ENCODE measurements at regions not wholly inside any gene's neighbourhood (a gene's known extent, or its start where the extent isn't known, plus 50 kb on each side); places are given as distances from the start of the nearest gene placed in this dataset.

DNA sequence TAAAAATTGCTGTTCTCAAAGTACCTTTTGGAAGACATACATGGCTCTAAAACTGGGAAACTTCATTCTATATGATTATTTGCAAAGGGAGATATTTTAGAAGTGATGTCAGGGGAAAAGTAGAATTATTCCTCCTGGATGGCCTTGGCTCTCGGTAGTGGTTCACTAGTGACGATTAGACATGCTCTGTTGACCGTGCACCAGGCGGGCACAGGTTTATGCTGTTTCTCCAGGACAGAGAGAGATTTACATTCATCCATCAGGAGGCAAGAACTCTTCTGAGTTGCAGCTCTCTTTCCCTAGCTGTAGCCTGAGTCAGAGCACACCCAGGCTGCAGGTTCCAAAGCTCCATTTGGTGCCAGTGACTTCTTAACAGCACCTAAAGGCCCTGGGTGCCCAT lies 184.9 kb upstream of the WDR11 start:
- no peak overlapping the region for H3K4me3 ChIP-seq
- no peaks in the 10 kb centered on the region for H3K9me3 ChIP-seq (ENCODE audit: low read depth)
- 87% methylated on average over 4 of the region's 4 CpGs for WGBS (ENCODE audit: low lambda C conversion rate, missing lambda C conversion rate)
- no peak overlapping the region for H3K27ac ChIP-seq
- no peak for DNase-seq (ENCODE audit: low spot score)
- H2AFZ ChIP-seq = no peak overlapping the region
- H3K9me2 ChIP-seq (replicated peaks; ENCODE audit: insufficient read depth) = no peaks in the 10 kb centered on the region
- H4K20me1 ChIP-seq (ENCODE audit: insufficient read depth, poor library complexity, severe bottlenecking) = no peaks in the 10 kb centered on the region
- no peaks in the 10 kb centered on the region for H3K27me3 ChIP-seq
- H3K4me1 ChIP-seq (ENCODE audit: insufficient read depth) = no peaks in the 10 kb centered on the region
- H3K79me2 ChIP-seq = no peaks in the 10 kb centered on the region
- no peak overlapping the region for H3K4me2 ChIP-seq
- H3K36me3 ChIP-seq (replicated peaks; ENCODE audit: insufficient read depth, low read depth) = no peaks in the 10 kb centered on the region
- no peak for TF ChIP-seq EZH2phosphoT487 (IDR thresholded peaks at IDR 0.05; ENCODE audit: low read depth, severe bottlenecking, unreplicated experiment)
- TF ChIP-seq, protein P1, sequence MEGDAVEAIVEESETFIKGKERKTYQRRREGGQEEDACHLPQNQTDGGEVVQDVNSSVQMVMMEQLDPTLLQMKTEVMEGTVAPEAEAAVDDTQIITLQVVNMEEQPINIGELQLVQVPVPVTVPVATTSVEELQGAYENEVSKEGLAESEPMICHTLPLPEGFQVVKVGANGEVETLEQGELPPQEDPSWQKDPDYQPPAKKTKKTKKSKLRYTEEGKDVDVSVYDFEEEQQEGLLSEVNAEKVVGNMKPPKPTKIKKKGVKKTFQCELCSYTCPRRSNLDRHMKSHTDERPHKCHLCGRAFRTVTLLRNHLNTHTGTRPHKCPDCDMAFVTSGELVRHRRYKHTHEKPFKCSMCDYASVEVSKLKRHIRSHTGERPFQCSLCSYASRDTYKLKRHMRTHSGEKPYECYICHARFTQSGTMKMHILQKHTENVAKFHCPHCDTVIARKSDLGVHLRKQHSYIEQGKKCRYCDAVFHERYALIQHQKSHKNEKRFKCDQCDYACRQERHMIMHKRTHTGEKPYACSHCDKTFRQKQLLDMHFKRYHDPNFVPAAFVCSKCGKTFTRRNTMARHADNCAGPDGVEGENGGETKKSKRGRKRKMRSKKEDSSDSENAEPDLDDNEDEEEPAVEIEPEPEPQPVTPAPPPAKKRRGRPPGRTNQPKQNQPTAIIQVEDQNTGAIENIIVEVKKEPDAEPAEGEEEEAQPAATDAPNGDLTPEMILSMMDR (IDR thresholded peaks at IDR 0.05; ENCODE audit: poor library complexity) = no peak
- no peak for TF ChIP-seq EZH2 (IDR thresholded peaks at IDR 0.05; ENCODE audit: borderline replicate concordance)

DNA sequence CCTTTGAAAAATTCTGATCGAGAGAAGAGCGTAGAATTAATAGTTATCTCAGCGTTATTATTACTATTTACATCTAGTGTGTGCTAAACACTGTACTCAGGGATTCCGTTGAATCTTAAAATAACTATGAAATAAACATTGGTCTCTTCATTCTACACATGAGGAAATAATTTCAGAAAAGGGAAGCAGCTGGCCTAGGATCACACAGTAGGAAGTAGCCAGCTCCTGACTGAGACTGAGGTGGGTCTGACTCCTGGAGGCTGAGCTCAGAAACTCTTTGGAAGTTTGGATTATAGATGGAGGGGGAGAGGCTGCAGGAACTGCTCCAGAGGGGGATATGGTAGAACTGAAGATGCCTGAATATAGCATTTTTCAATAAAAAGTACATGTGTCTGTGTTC lies 183.9 kb upstream of the WDR11 start:
- 61% methylated on average over 4 of the region's 4 CpGs for WGBS (ENCODE audit: low lambda C conversion rate, missing lambda C conversion rate)
- H3K79me2 ChIP-seq = no peaks in the 10 kb centered on the region
- TF ChIP-seq, protein P1 (IDR thresholded peaks at IDR 0.05; ENCODE audit: poor library complexity) = no peak
- TF ChIP-seq EZH2phosphoT487 (IDR thresholded peaks at IDR 0.05; ENCODE audit: low read depth, severe bottlenecking, unreplicated experiment) (no peak), EZH2 (IDR thresholded peaks at IDR 0.05; ENCODE audit: borderline replicate concordance) (no peak)
- no peak overlapping the region for H3K4me2 ChIP-seq
- no peak overlapping the region for H3K27ac ChIP-seq
- no peak for DNase-seq (ENCODE audit: low spot score)
- H3K9me3 ChIP-seq (ENCODE audit: low read depth) = no peaks in the 10 kb centered on the region
- H4K20me1 ChIP-seq (ENCODE audit: insufficient read depth, poor library complexity, severe bottlenecking) = no peaks in the 10 kb centered on the region
- no peak overlapping the region for H3K4me3 ChIP-seq
- H3K36me3 ChIP-seq (replicated peaks; ENCODE audit: insufficient read depth, low read depth) = no peaks in the 10 kb centered on the region
- H3K9me2 ChIP-seq (replicated peaks; ENCODE audit: insufficient read depth) = no peaks in the 10 kb centered on the region
- no peaks in the 10 kb centered on the region for H3K4me1 ChIP-seq (ENCODE audit: insufficient read depth)
- H3K27me3 ChIP-seq = no peaks in the 10 kb centered on the region
- no peak overlapping the region for H2AFZ ChIP-seq

DNA sequence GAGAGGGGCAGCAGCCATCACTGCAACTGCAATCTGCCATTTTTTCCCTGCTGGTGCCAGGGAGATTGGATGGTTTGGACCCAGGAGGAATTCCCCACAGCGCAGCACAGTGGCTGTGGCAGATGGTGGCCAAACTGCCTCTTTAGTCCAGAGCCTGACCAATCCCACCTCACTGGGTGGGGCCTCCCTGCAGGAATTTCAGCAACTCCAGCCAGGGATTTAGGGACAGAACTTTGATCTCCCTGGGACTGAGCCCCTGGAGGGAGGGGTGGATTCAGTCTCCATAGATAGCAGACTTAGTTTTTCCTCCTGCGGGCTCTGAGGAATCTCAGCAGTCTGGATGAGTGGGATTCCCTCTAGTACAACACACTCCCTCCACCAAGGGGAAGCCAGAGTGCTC lies 179.7 kb upstream of the WDR11 start:
- H3K9me2 ChIP-seq (replicated peaks; ENCODE audit: insufficient read depth) = no peaks in the 10 kb centered on the region
- 57% methylated on average over 2 of the region's 2 CpGs for WGBS (ENCODE audit: low lambda C conversion rate, missing lambda C conversion rate)
- H3K4me2 ChIP-seq = no peak overlapping the region
- H2AFZ ChIP-seq = no peak overlapping the region
- H3K4me1 ChIP-seq (ENCODE audit: insufficient read depth) = no peaks in the 10 kb centered on the region
- H3K79me2 ChIP-seq = no peaks in the 10 kb centered on the region
- H3K9me3 ChIP-seq (ENCODE audit: low read depth) = no peaks in the 10 kb centered on the region
- H3K27me3 ChIP-seq = no peaks in the 10 kb centered on the region
- TF ChIP-seq EZH2 (IDR thresholded peaks at IDR 0.05; ENCODE audit: borderline replicate concordance) (no peak), EZH2phosphoT487 (IDR thresholded peaks at IDR 0.05; ENCODE audit: low read depth, severe bottlenecking, unreplicated experiment) (no peak)
- TF ChIP-seq, protein P1 (IDR thresholded peaks at IDR 0.05; ENCODE audit: poor library complexity) = no peak
- no peak overlapping the region for H3K4me3 ChIP-seq
- no peak overlapping the region for H3K27ac ChIP-seq
- H4K20me1 ChIP-seq (ENCODE audit: insufficient read depth, poor library complexity, severe bottlenecking) = no peaks in the 10 kb centered on the region
- no peak for DNase-seq (ENCODE audit: low spot score)
- H3K36me3 ChIP-seq (replicated peaks; ENCODE audit: insufficient read depth, low read depth) = no peaks in the 10 kb centered on the region

DNA sequence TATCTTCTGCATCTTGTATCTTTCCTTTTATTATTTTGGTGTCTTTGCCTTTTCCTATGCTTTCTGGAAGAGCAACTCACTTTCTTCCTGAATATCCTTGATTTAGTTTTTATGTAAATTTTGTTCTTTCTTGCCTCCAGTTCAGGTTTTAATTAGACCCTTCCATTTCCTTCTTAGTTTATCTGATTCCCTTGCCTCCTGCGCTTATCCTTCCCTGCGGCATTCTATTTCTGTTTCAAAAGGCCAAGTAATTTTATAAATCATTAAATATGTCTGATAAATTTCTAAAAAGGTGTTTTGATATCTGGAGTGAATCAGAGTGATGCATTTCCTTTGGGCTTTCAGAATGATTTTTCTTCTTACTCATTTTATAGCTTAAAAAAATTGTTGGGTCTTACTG lies 167.7 kb upstream of the WDR11 start:
- DNase-seq (ENCODE audit: low spot score) = no peak
- no peaks in the 10 kb centered on the region for H3K4me1 ChIP-seq (ENCODE audit: insufficient read depth)
- no peak overlapping the region for H3K4me2 ChIP-seq
- H2AFZ ChIP-seq = no peak overlapping the region
- H4K20me1 ChIP-seq (ENCODE audit: insufficient read depth, poor library complexity, severe bottlenecking) = no peaks in the 10 kb centered on the region
- no peaks in the 10 kb centered on the region for H3K36me3 ChIP-seq (replicated peaks; ENCODE audit: insufficient read depth, low read depth)
- TF ChIP-seq EZH2 (IDR thresholded peaks at IDR 0.05; ENCODE audit: borderline replicate concordance) (no peak), EZH2phosphoT487 (IDR thresholded peaks at IDR 0.05; ENCODE audit: low read depth, severe bottlenecking, unreplicated experiment) (no peak)
- TF ChIP-seq, protein P1 (IDR thresholded peaks at IDR 0.05; ENCODE audit: poor library complexity) = no peak
- no peaks in the 10 kb centered on the region for H3K79me2 ChIP-seq
- H3K9me2 ChIP-seq (replicated peaks; ENCODE audit: insufficient read depth) = no peaks in the 10 kb centered on the region
- H3K27me3 ChIP-seq = no peaks in the 10 kb centered on the region
- no peak overlapping the region for H3K4me3 ChIP-seq
- no peak overlapping the region for H3K27ac ChIP-seq
- 95% methylated on average over 2 of the region's 2 CpGs for WGBS (ENCODE audit: low lambda C conversion rate, missing lambda C conversion rate)
- no peaks in the 10 kb centered on the region for H3K9me3 ChIP-seq (ENCODE audit: low read depth)

Data from hepatocyte (in vitro differentiated cells).